Skeletal muscle satellite cell (primary cell): ENCODE measurements at regions not wholly inside any gene's neighbourhood (a gene's known extent, or its start where the extent isn't known, plus 50 kb on each side); places are given as distances from the start of the nearest gene placed in this dataset.

Experiments
- H3K27me3 ChIP-seq: 2 replicates; pipeline ENCODE4 v1.7.0; 2013; ENCODE audit warnings: low read length; ENCODE audit not compliant: control insufficient read depth, insufficient read depth
- H3K36me3 ChIP-seq: 2 replicates; pipeline ENCODE4 v1.7.0; 2013; ENCODE audit warnings: mild to moderate bottlenecking, control low read depth, low read length; ENCODE audit not compliant: insufficient read depth
- H3K4me1 ChIP-seq: 2 replicates; pipeline ENCODE4 v1.7.0; 2013; ENCODE audit warnings: low read length; ENCODE audit not compliant: control insufficient read depth, insufficient read depth
- H3K4me2 ChIP-seq: 2 replicates; pipeline ENCODE4 v1.7.0; 2013; ENCODE audit warnings: mild to moderate bottlenecking, low read length
- H3K4me3 ChIP-seq: 2 replicates; pipeline ENCODE4 v1.7.0; 2013; ENCODE audit warnings: low read length
- H3K9ac ChIP-seq: 2 replicates; pipeline ENCODE4 v1.7.0; 2013; ENCODE audit warnings: mild to moderate bottlenecking, low read depth, low read length, moderate library complexity
- H3K9me3 ChIP-seq: replicated peaks from 2 replicates; pipeline ENCODE4 v1.7.0; 2013; ENCODE audit warnings: mild to moderate bottlenecking, control low read depth, low read length

- Histone ChIP-seq H3K4me2 (no peak overlapping the region), H3K9me3 (no peaks in the 10 kb centered on the region), H3K4me1 (no peaks in the 10 kb centered on the region), H3K36me3 (no peaks in the 10 kb centered on the region), H3K4me3 (no peak overlapping the region), H3K27me3 (no peaks in the 10 kb centered on the region), H3K9ac (no peak overlapping the region)
Observed at GRCh38 chr6:98525860-98526259, 308.5 kb upstream of the POU3F2 start.

- no peak overlapping the region for H3K9ac ChIP-seq
- H3K4me2 ChIP-seq = no peak overlapping the region
- H3K27me3 ChIP-seq = no peaks in the 10 kb centered on the region
- H3K4me1 ChIP-seq = no peaks in the 10 kb centered on the region
- H3K36me3 ChIP-seq = no peaks in the 10 kb centered on the region
- no peaks in the 10 kb centered on the region for H3K9me3 ChIP-seq
- no peak overlapping the region for H3K4me3 ChIP-seq
Observed at GRCh38 chr6:98526465-98526864, 307.9 kb upstream of the POU3F2 start.

GRCh38 chr6:98529364-98529763 lies 305.0 kb upstream of the POU3F2 start:
- H3K9me3 ChIP-seq = no peaks in the 10 kb centered on the region
- H3K9ac ChIP-seq = no peak overlapping the region
- H3K4me1 ChIP-seq = no peaks in the 10 kb centered on the region
- no peaks in the 10 kb centered on the region for H3K27me3 ChIP-seq
- H3K4me3 ChIP-seq = no peak overlapping the region
- no peaks in the 10 kb centered on the region for H3K36me3 ChIP-seq
- H3K4me2 ChIP-seq = no peak overlapping the region

GRCh38 chr6:98530732-98531131 lies 303.6 kb upstream of the POU3F2 start:
- Histone ChIP-seq H3K9ac (no peak overlapping the region), H3K36me3 (no peaks in the 10 kb centered on the region)

GRCh38 chr6:98532004-98532403 lies 302.4 kb upstream of the POU3F2 start:
- Histone ChIP-seq H3K9ac (no peak overlapping the region), H3K27me3 (no peaks in the 10 kb centered on the region), H3K4me1 (no peaks in the 10 kb centered on the region), H3K4me2 (no peak overlapping the region), H3K36me3 (no peaks in the 10 kb centered on the region), H3K4me3 (no peak overlapping the region), H3K9me3 (no peaks in the 10 kb centered on the region)

More at GRCh38 chr6:98530732-98531131, 303.6 kb upstream of the POU3F2 start:
- no peaks in the 10 kb centered on the region for H3K27me3 ChIP-seq
- no peak overlapping the region for H3K4me2 ChIP-seq
- H3K4me3 ChIP-seq = no peak overlapping the region
- H3K9me3 ChIP-seq = no peaks in the 10 kb centered on the region
- H3K4me1 ChIP-seq = no peaks in the 10 kb centered on the region

- Histone ChIP-seq H3K9ac (no peak overlapping the region), H3K9me3 (no peaks in the 10 kb centered on the region), H3K27me3 (no peaks in the 10 kb centered on the region), H3K4me1 (no peaks in the 10 kb centered on the region), H3K4me2 (no peak overlapping the region), H3K4me3 (no peak overlapping the region), H3K36me3 (no peaks in the 10 kb centered on the region)
Observed at GRCh38 chr6:98539741-98540140, 294.6 kb upstream of the POU3F2 start.

GRCh38 chr6:98546376-98546775 lies 288.0 kb upstream of the POU3F2 start:
- no peaks in the 10 kb centered on the region for H3K9me3 ChIP-seq
- no peak overlapping the region for H3K9ac ChIP-seq
- H3K36me3 ChIP-seq = no peaks in the 10 kb centered on the region
- H3K27me3 ChIP-seq = no peaks in the 10 kb centered on the region
- H3K4me2 ChIP-seq = no peak overlapping the region
- H3K4me1 ChIP-seq = no peaks in the 10 kb centered on the region
- no peak overlapping the region for H3K4me3 ChIP-seq

GRCh38 chr6:98547151-98547550 lies 287.2 kb upstream of the POU3F2 start:
- Histone ChIP-seq H3K27me3 (no peaks in the 10 kb centered on the region), H3K9me3 (no peaks in the 10 kb centered on the region), H3K9ac (no peak overlapping the region), H3K36me3 (no peaks in the 10 kb centered on the region), H3K4me1 (no peaks in the 10 kb centered on the region), H3K4me2 (no peak overlapping the region), H3K4me3 (no peak overlapping the region)

- Histone ChIP-seq H3K4me2 (no peak overlapping the region), H3K4me3 (no peak overlapping the region), H3K36me3 (no peaks in the 10 kb centered on the region), H3K27me3 (no peaks in the 10 kb centered on the region), H3K9me3 (no peaks in the 10 kb centered on the region), H3K4me1 (no peaks in the 10 kb centered on the region), H3K9ac (no peak overlapping the region)
Observed at GRCh38 chr6:98547634-98548033, 286.7 kb upstream of the POU3F2 start.

- Histone ChIP-seq H3K4me1 (no peaks in the 10 kb centered on the region), H3K36me3 (no peaks in the 10 kb centered on the region), H3K9ac (no peak overlapping the region), H3K4me2 (no peak overlapping the region), H3K27me3 (no peaks in the 10 kb centered on the region), H3K9me3 (no peaks in the 10 kb centered on the region), H3K4me3 (no peak overlapping the region)
Observed at GRCh38 chr6:98548301-98548700, 286.1 kb upstream of the POU3F2 start.

- Histone ChIP-seq H3K4me3 (no peak overlapping the region), H3K9me3 (no peaks in the 10 kb centered on the region), H3K4me1 (no peaks in the 10 kb centered on the region), H3K4me2 (no peak overlapping the region), H3K9ac (no peak overlapping the region), H3K36me3 (no peaks in the 10 kb centered on the region), H3K27me3 (no peaks in the 10 kb centered on the region)
Observed at GRCh38 chr6:98560418-98560817, 274.0 kb upstream of the POU3F2 start.

GRCh38 chr6:98560841-98561240 lies 273.5 kb upstream of the POU3F2 start:
- Histone ChIP-seq H3K4me3 (no peak overlapping the region), H3K36me3 (no peaks in the 10 kb centered on the region), H3K4me2 (no peak overlapping the region), H3K4me1 (no peaks in the 10 kb centered on the region), H3K9ac (no peak overlapping the region), H3K27me3 (no peaks in the 10 kb centered on the region), H3K9me3 (no peaks in the 10 kb centered on the region)
